Fibroblast of skin of abdomen (primary cell): ENCODE measurements at regions not wholly inside any gene's neighbourhood (a gene's known extent, or its start where the extent isn't known, plus 50 kb on each side); places are given as distances from the start of the nearest gene placed in this dataset.

ENCODE experiments used
- DNase-seq: peaks from one replicate; pipeline ENCODE4 v3.0.0-alpha.2; 2013

DNA sequence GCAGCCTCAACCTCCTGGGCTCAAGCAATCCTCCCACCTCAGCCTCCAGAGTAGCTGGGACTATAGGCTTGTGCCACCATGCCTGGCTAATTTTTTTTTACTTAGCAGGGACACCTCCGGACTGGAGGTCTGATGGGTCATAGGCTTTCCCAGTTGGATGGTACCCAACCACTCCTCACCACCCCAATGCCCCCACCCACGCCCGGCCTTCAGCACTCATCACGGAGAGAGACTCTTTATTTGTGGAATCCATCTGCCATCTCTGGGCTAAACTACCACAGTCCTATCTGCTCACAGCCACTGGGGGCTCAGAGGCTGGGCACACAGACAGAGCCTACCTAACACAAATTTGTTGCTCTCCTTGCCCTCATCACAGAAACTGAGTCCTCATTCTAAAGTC, 58.3 kb upstream of the STXBP1 start:
- DNase-seq, result no peak

DNA sequence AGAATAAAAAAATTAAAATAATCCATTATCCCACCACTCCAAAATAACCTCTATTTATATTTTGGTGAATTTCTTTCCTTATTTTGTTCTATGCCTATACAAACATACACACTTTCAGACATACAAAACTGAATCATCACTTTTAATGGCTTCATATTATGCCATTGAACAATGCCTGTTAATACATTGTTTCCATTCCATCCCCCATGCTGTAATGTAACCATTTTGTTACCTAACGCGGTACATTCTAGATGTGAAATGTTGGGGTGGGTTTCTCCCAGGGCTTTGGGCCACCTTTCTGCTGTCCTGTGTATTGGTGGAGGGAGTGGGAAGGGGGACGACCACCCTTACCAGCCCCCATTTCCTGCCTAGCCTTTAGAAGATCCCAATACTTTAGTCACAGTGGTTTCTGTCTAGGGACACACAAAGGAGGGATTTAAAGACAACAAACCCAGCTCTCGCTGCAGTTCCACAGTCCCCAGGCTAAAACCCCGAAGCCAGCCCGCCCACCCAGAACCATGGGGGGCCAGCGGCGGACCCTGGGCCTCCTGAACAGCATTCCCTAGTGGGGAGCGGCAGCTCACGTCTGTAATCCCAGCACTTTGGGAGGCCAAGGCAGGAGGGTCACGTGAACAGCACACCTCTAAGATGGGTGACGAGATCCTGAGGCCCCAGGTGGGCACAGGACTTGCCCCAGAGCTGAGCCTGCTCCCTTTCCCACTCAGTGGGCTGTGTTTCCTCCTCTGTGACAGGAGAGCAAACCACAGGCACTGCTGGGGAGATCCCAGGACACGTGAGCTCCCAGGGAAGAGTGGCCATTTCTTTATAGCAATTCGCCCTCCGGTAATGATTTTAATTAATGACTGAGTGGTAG, 56.9 kb upstream of the STXBP1 start:
- no peak for DNase-seq

DNA sequence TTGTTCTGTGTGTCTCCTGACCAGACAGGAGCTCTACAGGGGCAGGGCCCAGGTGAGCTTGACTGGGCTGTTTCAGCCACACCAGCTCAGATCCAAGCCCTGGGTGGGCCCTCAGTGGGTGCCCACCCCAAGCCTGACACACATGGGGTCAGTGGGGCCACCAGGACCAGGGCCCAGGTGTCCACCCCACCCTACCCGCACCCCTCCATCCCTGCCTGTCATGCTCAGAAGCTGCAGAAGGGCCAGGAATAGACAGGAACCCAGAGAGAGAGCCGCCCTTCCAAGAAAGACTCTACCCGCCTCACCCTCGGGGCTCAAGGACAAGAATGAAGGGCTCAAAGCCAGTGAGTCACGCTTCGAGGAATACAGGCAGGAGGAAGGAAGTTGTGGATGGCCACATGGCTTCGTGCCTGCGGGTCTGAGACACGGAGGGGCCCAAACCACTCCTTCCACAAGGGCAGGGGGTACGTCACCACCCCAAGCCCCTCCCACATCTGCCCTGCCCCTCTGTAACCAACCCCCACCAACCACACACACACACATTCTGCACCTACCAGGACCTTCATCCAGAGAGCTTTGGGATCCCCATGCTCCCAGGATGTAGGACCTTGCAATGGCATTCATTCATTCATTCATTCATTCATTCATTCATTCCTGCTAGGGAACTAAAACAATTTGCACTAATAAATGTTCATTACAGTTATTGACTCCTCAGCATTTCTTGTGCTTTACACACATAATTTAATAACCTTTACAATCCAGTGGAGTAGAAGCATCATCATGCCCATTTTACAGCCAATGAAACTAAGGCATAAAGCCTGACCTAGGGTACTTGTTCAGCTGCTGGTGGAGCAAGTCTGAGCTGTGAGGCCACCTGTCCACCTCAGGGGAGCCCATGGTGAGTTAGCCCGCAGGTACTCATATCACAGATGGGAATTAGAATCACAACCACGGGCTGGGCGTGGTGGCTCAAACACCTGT, 55.9 kb upstream of the STXBP1 start:
- DNase-seq, result peak; percentile 97

DNA sequence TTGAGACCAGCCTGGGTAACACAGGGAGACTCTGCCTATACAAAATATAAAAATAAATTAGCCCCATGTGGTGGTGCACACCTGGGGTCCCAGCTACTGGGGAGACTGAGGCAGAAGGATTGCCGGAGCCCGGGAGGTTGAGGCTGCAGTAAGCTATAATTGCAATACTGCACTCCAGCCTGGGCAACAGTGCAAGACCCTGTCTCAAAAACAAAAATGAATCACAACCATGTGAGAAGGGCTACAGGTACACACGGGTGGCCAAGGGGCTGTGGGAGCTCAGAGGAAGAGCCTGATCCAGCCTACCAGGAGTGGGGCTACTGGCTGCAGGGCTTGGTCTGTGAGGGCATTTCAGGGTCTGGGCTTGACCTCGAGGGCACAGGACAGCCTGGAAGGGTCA, 55.2 kb upstream of the STXBP1 start:
- no peak for DNase-seq

DNA sequence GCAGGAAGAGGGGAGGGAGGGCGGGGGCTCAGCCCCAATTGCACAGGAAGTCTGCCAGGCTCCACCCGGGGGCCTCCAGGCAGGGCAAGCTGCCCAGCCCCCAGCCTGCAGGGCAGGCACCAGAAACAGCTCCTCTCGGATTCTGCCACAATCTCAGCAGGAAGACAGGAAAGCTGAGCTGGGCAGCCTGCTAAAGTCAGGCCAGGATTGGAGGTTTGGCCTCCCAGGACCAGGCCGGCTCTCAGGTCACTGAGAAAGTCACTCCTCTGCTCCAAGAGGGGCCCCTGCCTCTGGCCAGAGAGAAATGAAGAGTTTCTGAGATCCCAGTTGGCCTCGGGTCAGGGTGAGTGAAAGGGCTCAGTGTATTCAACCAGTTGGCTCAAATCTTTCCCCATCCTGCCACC, 54.6 kb upstream of the STXBP1 start:
- peak; percentile 55 for DNase-seq

DNA sequence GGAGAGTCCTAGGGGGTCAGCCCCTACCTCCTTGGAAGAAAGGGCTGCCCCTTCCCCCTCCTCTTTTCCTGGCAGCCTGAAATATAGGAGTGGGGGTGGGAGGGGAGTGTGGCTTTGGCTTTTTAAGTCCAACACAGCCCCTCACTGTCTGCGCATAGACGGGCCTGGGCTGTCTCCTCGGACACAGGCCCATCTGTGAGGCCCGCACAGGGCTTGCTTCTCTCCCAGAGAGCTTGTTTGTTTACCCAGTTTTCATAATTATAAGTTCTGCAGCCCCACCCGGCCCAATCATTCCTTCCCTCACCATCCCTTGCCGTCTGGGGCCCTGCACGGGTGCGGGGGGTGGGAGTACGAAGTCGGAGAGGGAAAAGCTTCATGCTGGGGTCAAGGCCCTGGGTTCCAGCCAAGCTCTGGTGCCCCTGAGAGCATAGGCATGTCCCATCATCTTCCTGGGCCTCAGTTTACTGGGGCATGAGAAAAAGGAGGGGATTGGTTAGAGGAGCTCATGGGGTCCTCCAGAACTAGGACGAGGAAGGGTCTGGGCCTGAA, 54.0 kb upstream of the STXBP1 start:
- DNase-seq, result no peak

DNA sequence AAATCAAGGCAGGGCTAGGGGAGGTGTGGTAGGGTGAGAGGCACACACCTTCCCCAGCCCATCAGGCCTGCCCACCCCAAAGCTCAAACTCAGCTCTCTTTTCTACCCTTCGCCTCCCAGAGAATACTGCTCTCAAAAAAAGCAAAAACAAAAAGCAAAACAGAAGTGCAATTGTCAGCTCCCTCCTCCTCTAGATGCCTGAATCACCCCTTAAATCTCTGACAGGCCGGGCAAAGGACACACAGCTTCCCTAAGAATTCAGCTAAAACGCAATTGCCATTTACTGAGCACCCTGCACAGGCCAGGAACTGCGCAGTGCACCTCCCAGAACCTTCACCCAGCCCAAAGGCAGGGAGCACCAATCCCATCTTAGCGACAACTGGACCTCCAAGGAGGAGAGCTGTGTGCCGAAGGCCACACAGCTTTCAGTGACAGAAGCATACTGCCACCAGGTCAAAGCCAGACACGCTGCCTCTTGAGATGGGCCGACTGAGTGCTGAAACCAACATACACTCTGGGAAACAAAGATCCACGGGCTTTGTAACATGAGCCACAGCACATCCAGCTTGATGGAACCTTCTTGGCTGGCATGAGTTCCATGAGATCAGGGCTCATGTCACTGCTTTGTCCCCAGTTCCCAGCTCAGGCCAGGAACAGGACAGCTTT, 53.4 kb upstream of the STXBP1 start:
- DNase-seq, result no peak

DNA sequence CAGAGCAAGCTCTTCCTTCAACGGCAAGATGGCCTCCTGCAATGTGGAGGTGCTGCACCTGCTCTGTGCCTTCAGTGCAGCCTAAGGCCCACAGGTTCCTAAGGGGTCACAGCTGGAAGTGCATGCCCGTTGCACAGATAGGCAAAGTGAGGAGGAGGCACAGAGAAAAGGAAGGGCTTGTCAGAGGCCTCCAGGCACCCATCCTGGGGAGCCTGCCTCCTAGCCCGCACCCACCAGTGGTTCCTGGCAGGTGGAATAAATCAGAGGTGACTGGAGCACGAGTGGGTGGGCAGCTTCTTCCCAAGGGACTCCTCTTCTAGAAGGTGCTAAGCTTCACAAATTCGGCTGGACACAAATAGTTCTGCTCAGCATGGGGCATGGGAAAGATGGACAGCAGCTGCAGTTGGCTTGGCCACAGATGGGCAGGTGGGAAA, 52.8 kb upstream of the STXBP1 start:
- no peak for DNase-seq

DNA sequence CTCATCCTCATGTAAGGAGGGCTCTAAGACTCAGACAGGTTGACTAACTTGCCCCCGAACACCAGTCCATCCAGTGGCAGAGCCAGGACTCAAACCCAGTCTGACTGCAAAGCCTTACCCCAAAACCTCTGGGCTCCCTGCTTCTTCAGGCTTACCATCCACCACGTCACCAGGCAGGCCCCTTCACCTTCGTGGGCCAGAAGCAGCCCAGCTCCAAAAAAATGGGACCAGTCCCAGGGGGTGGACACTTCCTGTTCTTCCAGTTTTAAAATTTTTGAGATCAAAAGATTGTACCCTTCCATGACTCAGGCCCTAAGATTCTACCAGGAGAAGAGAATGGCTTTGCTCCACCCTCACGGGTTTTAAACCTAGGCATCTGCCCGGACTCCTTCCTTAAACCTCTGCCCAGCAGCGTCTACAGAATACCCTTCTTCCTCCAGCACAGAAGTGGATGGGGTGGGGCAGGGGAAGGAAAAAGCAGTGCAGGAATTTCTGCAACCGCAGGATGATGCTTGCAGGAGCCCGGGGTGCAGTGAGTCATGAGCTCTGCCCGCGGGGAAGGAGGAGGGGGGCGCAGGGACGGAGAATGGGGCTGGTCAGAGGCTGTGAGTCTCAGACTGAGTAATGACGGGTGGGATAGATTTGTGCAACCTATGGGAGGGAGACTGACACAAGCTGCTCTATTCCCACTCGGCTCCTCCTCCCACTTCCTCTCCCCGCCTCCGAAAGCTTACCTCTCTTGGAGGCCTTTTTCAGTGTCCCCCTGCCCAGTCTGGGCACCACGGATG, 50.4 kb upstream of the STXBP1 start:
- peak; percentile 99 for DNase-seq
